Ishikawa (cell line): ENCODE measurements at regions not wholly inside any gene's neighbourhood (a gene's known extent, or its start where the extent isn't known, plus 50 kb on each side); places are given as distances from the start of the nearest gene placed in this dataset.

Experiments used
- CEBPB ChIP-seq: IDR thresholded peaks from 2 replicates; pipeline ENCODE4 v1.6.1; 2012
- CREB1 ChIP-seq: IDR thresholded peaks from 2 replicates; pipeline ENCODE4 v1.6.1; 2012; ENCODE audit warnings: low read depth
- EGR1 ChIP-seq: IDR thresholded peaks from 2 replicates; pipeline ENCODE4 v1.6.1; 2012
- EP300 ChIP-seq: IDR thresholded peaks from 2 replicates; pipeline ENCODE4 v1.6.1; 2012; ENCODE audit warnings: borderline replicate concordance
- FOXM1 ChIP-seq: IDR thresholded peaks from 2 replicates; pipeline ENCODE4 v1.6.1; 2012; ENCODE audit warnings: low read depth, borderline replicate concordance
- NFIC ChIP-seq: IDR thresholded peaks from 2 replicates; pipeline ENCODE4 v1.6.1; 2012
- RAD21 ChIP-seq: IDR thresholded peaks from 2 replicates; pipeline ENCODE4 v1.6.1; 2012; ENCODE audit warnings: low read depth
- TAF1 ChIP-seq: IDR thresholded peaks from 2 replicates; pipeline ENCODE4 v1.6.1; 2012; ENCODE audit warnings: low read depth, mild to moderate bottlenecking
- TCF12 ChIP-seq: IDR thresholded peaks from 2 replicates; pipeline ENCODE4 v1.6.1; 2012; ENCODE audit warnings: low read depth
- TEAD4 ChIP-seq: IDR thresholded peaks from 2 replicates; pipeline ENCODE4 v1.6.1; 2012
- YY1 ChIP-seq: IDR thresholded peaks from 2 replicates; pipeline ENCODE4 v1.6.1; 2012; ENCODE audit warnings: low read depth
- ZBTB7A ChIP-seq: IDR thresholded peaks from 2 replicates; pipeline ENCODE4 v1.6.1; 2012; ENCODE audit warnings: low read depth
- TF ChIP-seq, protein P1 (sequence below): IDR thresholded peaks from 2 replicates; pipeline ENCODE4 v1.6.1; 2012; ENCODE audit warnings: low read depth, mild to moderate bottlenecking
- TF ChIP-seq, protein P2 (sequence below): IDR thresholded peaks from 2 replicates; pipeline ENCODE4 v1.6.1; 2012
- TF ChIP-seq, protein P3 (sequence below): IDR thresholded peaks from 2 replicates; pipeline ENCODE4 v1.6.1; 2012

DNA sequence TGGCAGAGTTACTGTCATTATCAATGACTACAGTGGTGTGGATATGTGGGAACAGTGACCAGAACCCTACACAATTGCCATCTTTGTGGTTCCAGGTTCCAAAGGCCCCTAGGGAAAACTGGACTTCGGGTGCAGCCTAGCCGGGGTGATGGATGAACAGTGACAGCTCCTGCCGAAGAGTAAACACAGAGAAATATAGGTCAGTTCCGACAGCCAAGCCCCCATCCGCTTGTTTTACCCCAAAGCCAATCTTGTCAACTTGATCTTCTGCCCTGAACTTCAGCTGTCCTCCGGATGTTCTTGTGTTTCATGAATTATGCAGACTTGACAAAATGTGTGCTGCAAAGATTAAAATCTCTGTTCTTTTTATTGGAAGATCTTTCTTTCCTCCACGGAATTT is 200.4 kb upstream of the SRRM4 start:
- TF ChIP-seq FOXM1 (no peak), TEAD4 (no peak), YY1 (no peak), TAF1 (no peak), CEBPB (no peak), ZBTB7A (no peak), NFIC (no peak), RAD21 (no peak), CREB1 (no peak), EP300 (no peak), EGR1 (no peak)
- TF ChIP-seq, protein P1, sequence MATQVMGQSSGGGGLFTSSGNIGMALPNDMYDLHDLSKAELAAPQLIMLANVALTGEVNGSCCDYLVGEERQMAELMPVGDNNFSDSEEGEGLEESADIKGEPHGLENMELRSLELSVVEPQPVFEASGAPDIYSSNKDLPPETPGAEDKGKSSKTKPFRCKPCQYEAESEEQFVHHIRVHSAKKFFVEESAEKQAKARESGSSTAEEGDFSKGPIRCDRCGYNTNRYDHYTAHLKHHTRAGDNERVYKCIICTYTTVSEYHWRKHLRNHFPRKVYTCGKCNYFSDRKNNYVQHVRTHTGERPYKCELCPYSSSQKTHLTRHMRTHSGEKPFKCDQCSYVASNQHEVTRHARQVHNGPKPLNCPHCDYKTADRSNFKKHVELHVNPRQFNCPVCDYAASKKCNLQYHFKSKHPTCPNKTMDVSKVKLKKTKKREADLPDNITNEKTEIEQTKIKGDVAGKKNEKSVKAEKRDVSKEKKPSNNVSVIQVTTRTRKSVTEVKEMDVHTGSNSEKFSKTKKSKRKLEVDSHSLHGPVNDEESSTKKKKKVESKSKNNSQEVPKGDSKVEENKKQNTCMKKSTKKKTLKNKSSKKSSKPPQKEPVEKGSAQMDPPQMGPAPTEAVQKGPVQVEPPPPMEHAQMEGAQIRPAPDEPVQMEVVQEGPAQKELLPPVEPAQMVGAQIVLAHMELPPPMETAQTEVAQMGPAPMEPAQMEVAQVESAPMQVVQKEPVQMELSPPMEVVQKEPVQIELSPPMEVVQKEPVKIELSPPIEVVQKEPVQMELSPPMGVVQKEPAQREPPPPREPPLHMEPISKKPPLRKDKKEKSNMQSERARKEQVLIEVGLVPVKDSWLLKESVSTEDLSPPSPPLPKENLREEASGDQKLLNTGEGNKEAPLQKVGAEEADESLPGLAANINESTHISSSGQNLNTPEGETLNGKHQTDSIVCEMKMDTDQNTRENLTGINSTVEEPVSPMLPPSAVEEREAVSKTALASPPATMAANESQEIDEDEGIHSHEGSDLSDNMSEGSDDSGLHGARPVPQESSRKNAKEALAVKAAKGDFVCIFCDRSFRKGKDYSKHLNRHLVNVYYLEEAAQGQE, result no peak
- TF ChIP-seq, protein P2, sequence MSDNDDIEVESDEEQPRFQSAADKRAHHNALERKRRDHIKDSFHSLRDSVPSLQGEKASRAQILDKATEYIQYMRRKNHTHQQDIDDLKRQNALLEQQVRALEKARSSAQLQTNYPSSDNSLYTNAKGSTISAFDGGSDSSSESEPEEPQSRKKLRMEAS, result no peak
- TF ChIP-seq, protein P3, sequence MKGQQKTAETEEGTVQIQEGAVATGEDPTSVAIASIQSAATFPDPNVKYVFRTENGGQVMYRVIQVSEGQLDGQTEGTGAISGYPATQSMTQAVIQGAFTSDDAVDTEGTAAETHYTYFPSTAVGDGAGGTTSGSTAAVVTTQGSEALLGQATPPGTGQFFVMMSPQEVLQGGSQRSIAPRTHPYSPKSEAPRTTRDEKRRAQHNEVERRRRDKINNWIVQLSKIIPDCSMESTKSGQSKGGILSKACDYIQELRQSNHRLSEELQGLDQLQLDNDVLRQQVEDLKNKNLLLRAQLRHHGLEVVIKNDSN, result no peak

DNA sequence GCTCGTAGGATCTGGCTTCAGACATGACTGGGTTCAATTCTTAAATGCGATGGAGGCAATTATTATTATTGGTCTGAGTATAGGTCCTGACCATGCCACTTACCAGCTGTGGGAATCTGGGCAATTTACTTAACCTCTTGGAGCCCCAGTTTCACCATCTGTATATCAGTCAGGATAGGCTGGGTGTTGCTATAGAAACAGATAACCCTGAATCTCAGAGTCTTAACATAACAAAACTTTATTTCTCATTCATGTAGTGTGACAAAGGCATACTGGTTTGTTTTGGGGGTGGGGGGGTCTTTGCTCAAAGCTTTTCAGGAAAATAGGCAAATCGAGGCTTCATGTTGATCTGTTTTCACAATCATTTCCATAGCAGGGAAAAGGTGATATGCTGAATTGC is 199.6 kb upstream of the SRRM4 start:
- TF ChIP-seq, protein P1, result no peak
- TF ChIP-seq TAF1, result no peak
- no peak for TF ChIP-seq RAD21
- no peak for TF ChIP-seq TEAD4
- no peak for TF ChIP-seq NFIC
- no peak for TF ChIP-seq CEBPB
- TF ChIP-seq, protein P2, result no peak
- TF ChIP-seq FOXM1, result no peak
- no peak for TF ChIP-seq EP300
- TF ChIP-seq YY1, result no peak
- no peak for TF ChIP-seq TCF12
- TF ChIP-seq ZBTB7A, result no peak
- TF ChIP-seq EGR1, result no peak
- no peak for TF ChIP-seq CREB1
- TF ChIP-seq, protein P3, result no peak

DNA sequence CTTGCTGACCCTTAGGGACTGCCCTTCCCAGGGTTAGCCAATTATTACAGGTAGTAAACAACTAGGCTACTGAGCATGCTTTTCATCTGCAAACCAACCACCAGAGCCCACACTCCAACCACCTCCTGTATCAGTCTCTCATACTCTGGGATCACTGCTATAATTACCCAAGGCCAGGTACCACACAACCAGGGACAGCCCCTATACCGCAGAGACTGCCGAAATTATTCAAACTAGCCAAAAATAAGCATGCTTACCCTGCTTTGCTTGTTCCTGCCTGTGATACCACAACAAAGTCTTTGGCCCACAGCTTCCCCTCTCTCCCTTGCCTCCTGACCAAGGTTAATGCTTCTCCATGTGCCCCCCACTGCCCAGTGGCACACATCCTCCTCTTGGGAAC is 197.6 kb upstream of the SRRM4 start:
- TF ChIP-seq YY1, result no peak
- no peak for TF ChIP-seq TCF12
- no peak for TF ChIP-seq EGR1
- TF ChIP-seq CREB1, result no peak
- TF ChIP-seq EP300, result no peak
- no peak for TF ChIP-seq CEBPB
- no peak for TF ChIP-seq NFIC

DNA sequence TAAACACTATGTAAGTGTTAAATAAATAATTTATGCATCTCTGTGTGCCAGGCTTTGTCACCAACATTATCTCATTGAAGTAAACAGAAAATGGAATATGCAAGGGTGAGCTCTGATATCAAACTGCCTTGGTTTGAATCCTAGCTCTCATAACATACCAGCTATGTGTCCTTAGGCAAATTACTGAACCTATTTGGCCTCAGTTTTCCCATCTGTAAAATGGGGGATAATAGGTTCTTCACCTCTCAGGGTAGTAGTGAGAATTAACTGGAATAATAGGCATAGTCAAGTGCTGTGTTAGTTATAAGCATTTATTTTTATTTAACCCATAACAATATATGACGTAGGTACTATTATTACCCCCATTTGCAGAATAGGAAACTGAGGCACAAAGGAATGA is 190.8 kb upstream of the SRRM4 start:
- TF ChIP-seq YY1, result no peak

DNA sequence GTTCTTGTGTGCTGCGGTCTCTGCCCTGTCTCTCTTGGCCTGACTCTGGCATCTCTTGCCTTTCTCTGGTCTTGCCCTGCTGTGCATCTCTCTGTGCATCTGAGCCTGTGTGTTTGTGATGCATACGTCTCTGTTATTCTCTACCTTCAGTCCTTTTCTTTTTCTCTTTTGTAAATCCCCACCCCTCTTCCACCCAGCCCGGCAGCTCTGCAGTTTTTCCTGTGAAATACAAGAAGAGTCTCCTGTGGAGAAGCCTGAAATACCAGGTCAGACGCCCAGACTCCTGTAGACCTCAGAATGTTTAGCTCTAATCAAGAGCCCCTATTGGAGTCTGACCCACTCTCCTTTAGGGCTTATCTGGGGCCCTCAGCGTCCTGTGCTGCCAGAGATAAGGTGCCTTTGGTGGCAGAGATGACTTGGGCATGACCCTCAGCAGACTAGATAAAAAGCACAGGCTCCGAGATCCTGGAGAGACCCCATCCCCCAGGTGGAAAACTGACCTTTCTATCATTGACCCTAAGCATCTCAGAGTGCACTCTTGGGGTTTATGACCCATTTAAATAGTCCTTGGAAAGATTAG is 167.5 kb upstream of the SRRM4 start:
- TF ChIP-seq CEBPB, result no peak
- TF ChIP-seq YY1, result no peak
- TF ChIP-seq ZBTB7A, result no peak
- TF ChIP-seq CREB1, result no peak
- no peak for TF ChIP-seq NFIC
- TF ChIP-seq, protein P1, result no peak
- TF ChIP-seq, protein P3, result no peak
- TF ChIP-seq, protein P2, result no peak
- TF ChIP-seq TAF1, result no peak
- TF ChIP-seq EGR1, result no peak
- TF ChIP-seq FOXM1, result no peak
- no peak for TF ChIP-seq EP300
- TF ChIP-seq TEAD4, result no peak
- TF ChIP-seq RAD21, result no peak
